OCI-LY3 (cell line): ENCODE measurements at regions not wholly inside any gene's neighbourhood (a gene's known extent, or its start where the extent isn't known, plus 50 kb on each side); places are given as distances from the start of the nearest gene placed in this dataset.

ENCODE experiments used
- H2AFZ ChIP-seq: fragments of 200-600, 300-600 bp; shearing (Covaris generic); 2 replicates; pipeline ENCODE4 v1.6.0; 2014; ENCODE audit warnings: antibody characterized with exemption, low read depth, low read length
- H3K27ac ChIP-seq: fragments of 200-600, 300-600 bp; sonication (generic); 2 replicates; pipeline ENCODE4 v1.5.1; 2014; ENCODE audit warnings: mild to moderate bottlenecking, low read length, moderate library complexity, mixed read lengths
- H3K27me3 ChIP-seq: fragments of 200-600, 300-600 bp; sonication (generic); 2 replicates; pipeline ENCODE4 v1.6.1; 2014; ENCODE audit warnings: low read depth, low read length, mixed read lengths
- H3K36me3 ChIP-seq: fragments of 200-600, 300-600 bp; sonication (generic); replicated peaks from 2 replicates; pipeline ENCODE3; 2014; ENCODE audit warnings: low read depth, low read length, mixed read lengths
- H3K4me1 ChIP-seq: fragments of 300-600, 200-600 bp; sonication (generic); 2 replicates; pipeline ENCODE4 v1.6.1; 2014; ENCODE audit warnings: low read length, mixed read lengths
- H3K4me2 ChIP-seq: fragments of 200-600, 300-600 bp; sonication (generic); 2 replicates; pipeline ENCODE4 v1.6.1; 2014; ENCODE audit warnings: low read length, mixed read lengths
- H3K4me3 ChIP-seq: fragments of 300-600, 200-600 bp; sonication (generic); 2 replicates; pipeline ENCODE4 v1.5.1; 2014; ENCODE audit warnings: antibody characterized with exemption, mild to moderate bottlenecking, low read length, moderate library complexity
- H3K79me2 ChIP-seq: fragments of 300-600, 200-600 bp; shearing (Covaris generic); 2 replicates; pipeline ENCODE4 v1.6.1; 2014; ENCODE audit warnings: mild to moderate bottlenecking, low read length, mixed read lengths
- H3K9ac ChIP-seq: fragments of 300-600, 200-600 bp; shearing (Covaris generic); 2 replicates; pipeline ENCODE4 v1.6.0; 2014; ENCODE audit warnings: mild to moderate bottlenecking, low read length, moderate library complexity
- H3K9me3 ChIP-seq: fragments of 200-600, 300-600 bp; shearing (Covaris generic); 2 replicates; pipeline ENCODE4 v1.6.1; 2014; ENCODE audit warnings: low read length, mixed read lengths; ENCODE audit not compliant: insufficient read depth
- H4K20me1 ChIP-seq: fragments of 200-600, 300-600 bp; sonication (generic); 2 replicates; pipeline ENCODE4 v1.6.1; 2016; ENCODE audit warnings: low read length, mixed read lengths; ENCODE audit not compliant: insufficient read depth
- CTCF ChIP-seq: fragments of 200-600, 300-600 bp; sonication (generic); IDR thresholded peaks from 2 replicates; pipeline ENCODE4 v1.5.1; 2014; ENCODE audit warnings: antibody characterized with exemption, low read length, low read depth
- EZH2phosphoT487 ChIP-seq: fragments of 200-600 bp; shearing (Covaris generic); IDR thresholded peaks from 2 replicates; pipeline ENCODE4 v1.6.1; 2018; ENCODE audit warnings: antibody characterized with exemption, mixed run types, low read depth

- H3K4me1 ChIP-seq, result peaks cover 7% of the 10 kb centered on the region; the same call in 1 of the 2 replicates
- TF ChIP-seq CTCF (no peak), EZH2phosphoT487 (no peak)
- H3K27me3 ChIP-seq, result no peaks in the 10 kb centered on the region
Observed at GRCh38 chr13:40161931-40162330, 504.5 kb downstream of the FOXO1 start.

GRCh38 chr13:40163066-40164000 is 503.1 kb downstream of the FOXO1 start:
- TF ChIP-seq EZH2phosphoT487 (no peak), CTCF (no peak)
- Histone ChIP-seq H3K4me2 (no peak overlapping the region), H3K4me1 (peaks cover 7% of the 10 kb centered on the region; the same call in 1 of the 2 replicates), H4K20me1 (no peaks in the 10 kb centered on the region), H3K36me3 (no peaks in the 10 kb centered on the region), H3K27me3 (peaks cover 2% of the 10 kb centered on the region; the same call in 1 of the 2 replicates), H3K4me3 (no peak overlapping the region), H3K27ac (no peak overlapping the region), H2AFZ (no peak overlapping the region), H3K9ac (no peak overlapping the region), H3K79me2 (no peaks in the 10 kb centered on the region), H3K9me3 (no peaks in the 10 kb centered on the region)

More at GRCh38 chr13:40161931-40162330, 504.5 kb downstream of the FOXO1 start:
- H3K36me3 ChIP-seq, result no peaks in the 10 kb centered on the region
- no peak overlapping the region for H3K4me3 ChIP-seq
- H3K27ac ChIP-seq, result no peak overlapping the region
- H3K4me2 ChIP-seq, result no peak overlapping the region
- H4K20me1 ChIP-seq, result no peaks in the 10 kb centered on the region
- H3K9ac ChIP-seq, result no peak overlapping the region
- no peaks in the 10 kb centered on the region for H3K9me3 ChIP-seq
- H2AFZ ChIP-seq, result no peak overlapping the region
- no peaks in the 10 kb centered on the region for H3K79me2 ChIP-seq

- H2AFZ ChIP-seq, result no peak overlapping the region
- H3K4me2 ChIP-seq, result no peak overlapping the region
- H3K4me1 ChIP-seq, result peaks cover 7% of the 10 kb centered on the region; the same call in 1 of the 2 replicates
- no peak overlapping the region for H3K9ac ChIP-seq
- TF ChIP-seq CTCF (no peak), EZH2phosphoT487 (no peak)
- H3K79me2 ChIP-seq, result no peaks in the 10 kb centered on the region
- H3K36me3 ChIP-seq, result no peaks in the 10 kb centered on the region
- no peak overlapping the region for H3K27ac ChIP-seq
- no peak overlapping the region for H3K4me3 ChIP-seq
- H3K27me3 ChIP-seq, result peaks cover 4% of the 10 kb centered on the region; the same call in 1 of the 2 replicates
- H4K20me1 ChIP-seq, result no peaks in the 10 kb centered on the region
- no peaks in the 10 kb centered on the region for H3K9me3 ChIP-seq
Observed at GRCh38 chr13:40164133-40164532, 502.3 kb downstream of the FOXO1 start.

- Histone ChIP-seq H3K27me3 (peaks cover 4% of the 10 kb centered on the region; the same call in 1 of the 2 replicates), H3K9ac (no peak overlapping the region), H3K4me1 (peaks cover 7% of the 10 kb centered on the region; the same call in 1 of the 2 replicates), H3K4me2 (no peak overlapping the region), H3K79me2 (no peaks in the 10 kb centered on the region), H3K4me3 (no peak overlapping the region), H3K36me3 (no peaks in the 10 kb centered on the region), H2AFZ (no peak overlapping the region), H3K27ac (no peak overlapping the region), H4K20me1 (no peaks in the 10 kb centered on the region), H3K9me3 (no peaks in the 10 kb centered on the region)
- TF ChIP-seq EZH2phosphoT487 (no peak), CTCF (no peak)
Observed at GRCh38 chr13:40165316-40165932, 501.0 kb downstream of the FOXO1 start.
